HG03097 (cell line): ENCODE measurements at regions not wholly inside any gene's neighbourhood (a gene's known extent, or its start where the extent isn't known, plus 50 kb on each side); places are given as distances from the start of the nearest gene placed in this dataset.
"Not testable (repeated sequence)": the region's sequence is repeated elsewhere in the genome, so short reads cannot be mapped to it uniquely, and the experiment has no call there.

Source experiments
- ATAC-seq: cut with Tn5 transposase; IDR thresholded peaks from one replicate; pipeline ENCODE4 v1.9.1; 2021; ENCODE audit not compliant: unreplicated experiment, low FRiP score

GRCh38 chr13:52324831-52325230 is 81.1 kb downstream of the THSD1 start:
- not testable (repeated sequence) for ATAC-seq

- ATAC-seq: no peak
These were observed 86.1 kb downstream of the THSD1 start for GRCh38 chr13:52319876-52320275.

GRCh38 chr13:52309833-52310232 is 96.1 kb downstream of the THSD1 start:
- ATAC-seq: not testable (repeated sequence)

GRCh38 chr13:52306336-52306735 is 99.6 kb downstream of the THSD1 start:
- ATAC-seq: not testable (repeated sequence)

- ATAC-seq: not testable (repeated sequence)
These were observed 102.9 kb downstream of the THSD1 start for GRCh38 chr13:52303098-52303497.

GRCh38 chr13:52302688-52303087 is 103.3 kb downstream of the THSD1 start:
- not testable (repeated sequence) for ATAC-seq

GRCh38 chr13:52301810-52302400 is 104.1 kb downstream of the THSD1 start:
- ATAC-seq: not testable (repeated sequence)

GRCh38 chr13:52298079-52298661 is 107.8 kb downstream of the THSD1 start:
- ATAC-seq: not testable (repeated sequence)

- ATAC-seq: not testable (repeated sequence)
These were observed 117.1 kb downstream of the THSD1 start for GRCh38 chr13:52288891-52289290.

GRCh38 chr13:52281387-52281786 is 122.0 kb upstream of the NEK3 start:
- ATAC-seq: not testable (repeated sequence)

GRCh38 chr13:52279408-52279807 is 120.0 kb upstream of the NEK3 start:
- not testable (repeated sequence) for ATAC-seq

GRCh38 chr13:52254299-52254698 is 94.9 kb upstream of the NEK3 start:
- not testable (repeated sequence) for ATAC-seq

- ATAC-seq: peak; percentile 68
These were observed 81.4 kb upstream of the NEK3 start for GRCh38 chr13:52240752-52241151.

- ATAC-seq: not testable (repeated sequence)
These were observed 76.7 kb upstream of the NEK3 start for GRCh38 chr13:52235900-52236595.

- ATAC-seq: not testable (repeated sequence)
These were observed 75.5 kb upstream of the NEK3 start for GRCh38 chr13:52234928-52235327.

- not testable (repeated sequence) for ATAC-seq
These were observed 63.7 kb upstream of the NEK3 start for GRCh38 chr13:52223063-52223462.

- ATAC-seq: not testable (repeated sequence)
These were observed 54.5 kb upstream of the NEK3 start for GRCh38 chr13:52213920-52214319.

GRCh38 chr13:52212886-52213285 is 53.5 kb upstream of the NEK3 start:
- not testable (repeated sequence) for ATAC-seq

- not testable (repeated sequence) for ATAC-seq
These were observed 52.0 kb upstream of the NEK3 start for GRCh38 chr13:52211416-52211776.

- not testable (repeated sequence) for ATAC-seq
These were observed 51.4 kb upstream of the NEK3 start for GRCh38 chr13:52210564-52211415.
